OCI-LY1 (cell line): ENCODE measurements at regions not wholly inside any gene's neighbourhood (a gene's known extent, or its start where the extent isn't known, plus 50 kb on each side); places are given as distances from the start of the nearest gene placed in this dataset.

Source experiments
- CTCF ChIP-seq: fragments of 200-600 bp; sonication (generic), shearing (Covaris generic); IDR thresholded peaks from 2 replicates; pipeline ENCODE4 v1.5.1; 2017; ENCODE audit warnings: mild to moderate bottlenecking, antibody characterized with exemption, low read length, moderate library complexity, mixed read lengths
- EZH2 ChIP-seq: fragments of 200-600 bp; sonication (generic), shearing (Covaris generic); IDR thresholded peaks from 2 replicates; pipeline ENCODE4 v1.8.0; 2017; ENCODE audit warnings: borderline replicate concordance, mixed run types, mild to moderate bottlenecking, antibody characterized with exemption, low read length, moderate library complexity, mixed read lengths

GRCh38 chr15:62369454-62369853 is 204.4 kb upstream of the C2CD4B start:
- TF ChIP-seq CTCF (no peak), EZH2 (no peak)
